ENCODE measurements at regions not wholly inside any gene's neighbourhood (a gene's known extent, or its start where the extent isn't known, plus 50 kb on each side); places are given as distances from the start of the nearest gene placed in this dataset.

DNA sequence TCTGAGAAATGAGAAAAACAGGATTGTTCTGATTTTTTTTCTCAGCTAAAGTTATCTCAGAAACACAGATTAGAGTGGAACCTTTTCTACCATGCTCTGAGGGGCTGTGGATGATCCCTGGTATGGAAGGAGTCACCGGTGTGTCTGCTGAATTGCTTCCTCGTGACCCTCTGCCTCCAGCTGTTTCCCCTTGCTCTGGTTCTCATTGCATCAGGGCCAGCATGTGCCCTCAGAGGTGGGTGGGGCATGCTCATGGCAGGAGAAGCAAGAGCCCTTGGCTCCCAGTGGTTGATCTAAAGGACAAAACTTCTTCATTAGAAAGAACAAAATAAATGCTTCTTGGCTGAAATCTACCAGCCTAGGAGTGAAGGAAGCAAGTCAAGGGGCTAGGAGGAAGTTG, 183.2 kb upstream of the HMCN1 start:
- Histone ChIP-seq H3K27me3 (replicated peaks; ENCODE audit: control insufficient read depth, insufficient read depth, low read length) (no peaks in the 10 kb centered on the region), H3K9me3 (no peaks in the 10 kb centered on the region), H3K36me3 (ENCODE audit: control insufficient read depth, insufficient read depth, low read length) (no peaks in the 10 kb centered on the region), H3K4me3 (ENCODE audit: low read depth, low read length) (no peak overlapping the region), H3K4me1 (no peaks in the 10 kb centered on the region)
- ChIA-PET POLR2A (no interaction called here), CTCF (interaction anchor here (0.8 kb wide), 1 partner anchor 219 kb away, joined by 3 read pairs; no protein-coding TSS in a partner anchor)
- TF ChIP-seq CTCF (IDR thresholded peaks at IDR 0.05; ENCODE audit: insufficient read depth in 1 of 2, low read depth in 1 of 2, low read length in 1 of 2, severe bottlenecking in 1 of 2, unreplicated experiment in 1 of 2) = no peak
- no peaks in the 10 kb centered on the region for H3K27me3 Mint-ChIP-seq (ENCODE audit: insufficient read depth, unreplicated experiment)
- intact Hi-C loops (cut with micrococcal nuclease; ENCODE audit: unreplicated experiment) = no loop called here
- H3K4me1 Mint-ChIP-seq (ENCODE audit: low read depth, unreplicated experiment) = peaks cover 17% of the 10 kb centered on the region
- H3K36me3 Mint-ChIP-seq (ENCODE audit: insufficient read depth, unreplicated experiment) = no peaks in the 10 kb centered on the region
- no peak overlapping the region for H3K27ac Mint-ChIP-seq (ENCODE audit: unreplicated experiment)
- no peak overlapping the region for H3K4me3 Mint-ChIP-seq (ENCODE audit: unreplicated experiment)
- no TSS peak for BruUV-seq (replicated peaks)
- DNase-seq = no peak
- peaks cover 47% of the 10 kb centered on the region for H3K9me3 Mint-ChIP-seq (ENCODE audit: unreplicated experiment)

DNA sequence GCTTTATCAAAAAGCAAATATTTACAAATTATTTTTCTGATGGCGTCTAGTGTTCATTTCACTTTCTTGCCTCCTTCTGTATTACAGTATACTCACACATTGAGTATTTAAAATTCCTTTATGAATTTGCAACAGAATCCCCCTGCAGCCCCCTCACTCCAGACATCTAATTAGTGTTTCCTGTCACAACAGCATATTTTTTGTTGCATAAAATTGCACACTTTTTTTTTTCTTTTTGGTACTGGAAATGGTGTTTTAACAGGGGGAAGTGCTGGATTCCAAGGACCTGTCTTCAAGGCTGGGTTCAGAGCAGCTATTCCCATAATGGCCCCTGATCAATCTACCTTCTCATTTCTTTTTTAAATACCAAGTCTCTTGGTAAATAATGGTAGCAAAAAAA, 184.3 kb upstream of the HMCN1 start:
- Mint-ChIP-seq H3K9me3 (ENCODE audit: unreplicated experiment) (peaks cover 38% of the 10 kb centered on the region), H3K36me3 (ENCODE audit: insufficient read depth, unreplicated experiment) (no peaks in the 10 kb centered on the region), H3K27ac (ENCODE audit: unreplicated experiment) (no peak overlapping the region), H3K4me1 (ENCODE audit: low read depth, unreplicated experiment) (peaks cover 6% of the 10 kb centered on the region), H3K4me3 (ENCODE audit: unreplicated experiment) (no peak overlapping the region), H3K27me3 (ENCODE audit: insufficient read depth, unreplicated experiment) (no peaks in the 10 kb centered on the region)
- no TSS peak for BruUV-seq (replicated peaks)
- intact Hi-C loops (cut with micrococcal nuclease; ENCODE audit: unreplicated experiment) = no loop called here
- H3K27me3 ChIP-seq (replicated peaks; ENCODE audit: control insufficient read depth, insufficient read depth, low read length) = no peaks in the 10 kb centered on the region
- H3K36me3 ChIP-seq (ENCODE audit: control insufficient read depth, insufficient read depth, low read length) = no peaks in the 10 kb centered on the region
- H3K9me3 ChIP-seq = no peaks in the 10 kb centered on the region
- ChIA-PET CTCF (interaction anchor here (0.8 kb wide), 1 partner anchor 218 kb away, joined by 3 read pairs; no protein-coding TSS in a partner anchor), POLR2A (no interaction called here)
- no peak for DNase-seq
- no peak for TF ChIP-seq CTCF (IDR thresholded peaks at IDR 0.05; ENCODE audit: insufficient read depth in 1 of 2, low read depth in 1 of 2, low read length in 1 of 2, severe bottlenecking in 1 of 2, unreplicated experiment in 1 of 2)
- no peak overlapping the region for H3K4me3 ChIP-seq (ENCODE audit: low read depth, low read length)
- H3K4me1 ChIP-seq = no peaks in the 10 kb centered on the region

GRCh38 chr1:185546029-185546428, 188.2 kb upstream of the HMCN1 start:
- no peak overlapping the region for H3K4me3 ChIP-seq (ENCODE audit: low read depth, low read length)
- H3K27ac Mint-ChIP-seq (ENCODE audit: unreplicated experiment) = no peak overlapping the region
- peaks cover 8% of the 10 kb centered on the region for H3K36me3 Mint-ChIP-seq (ENCODE audit: insufficient read depth, unreplicated experiment)
- H3K27me3 Mint-ChIP-seq (ENCODE audit: insufficient read depth, unreplicated experiment) = no peaks in the 10 kb centered on the region
- no peak for DNase-seq
- H3K4me1 ChIP-seq = peaks cover 24% of the 10 kb centered on the region
- H3K9me3 Mint-ChIP-seq (ENCODE audit: unreplicated experiment) = peaks cover 29% of the 10 kb centered on the region
- no peak overlapping the region for H3K4me3 Mint-ChIP-seq (ENCODE audit: unreplicated experiment)
- ChIA-PET CTCF (no interaction called here), POLR2A (no interaction called here)
- no peak for TF ChIP-seq CTCF (IDR thresholded peaks at IDR 0.05; ENCODE audit: insufficient read depth in 1 of 2, low read depth in 1 of 2, low read length in 1 of 2, severe bottlenecking in 1 of 2, unreplicated experiment in 1 of 2)
- intact Hi-C loops (cut with micrococcal nuclease; ENCODE audit: unreplicated experiment) = no loop called here
- BruUV-seq (replicated peaks) = no TSS peak
- peaks cover 28% of the 10 kb centered on the region for H3K4me1 Mint-ChIP-seq (ENCODE audit: low read depth, unreplicated experiment)
- H3K9me3 ChIP-seq = peaks cover 12% of the 10 kb centered on the region
- H3K36me3 ChIP-seq (ENCODE audit: control insufficient read depth, insufficient read depth, low read length) = no peaks in the 10 kb centered on the region
- no peaks in the 10 kb centered on the region for H3K27me3 ChIP-seq (replicated peaks; ENCODE audit: control insufficient read depth, insufficient read depth, low read length)
